ENCODE measurements at regions not wholly inside any gene's neighbourhood (a gene's known extent, or its start where the extent isn't known, plus 50 kb on each side); places are given as distances from the start of the nearest gene placed in this dataset.

- Histone ChIP-seq H3K27me3 (ENCODE audit: control insufficient read depth, insufficient read depth, low read length) (no peaks in the 10 kb centered on the region), H3K4me3 (ENCODE audit: low read length) (no peak overlapping the region), H3K9ac (ENCODE audit: low read length) (no peak overlapping the region), H3K9me3 (ENCODE audit: control insufficient read depth, low read depth, low read length) (no peaks in the 10 kb centered on the region), H3K36me3 (ENCODE audit: control insufficient read depth, low read depth, low read length) (no peaks in the 10 kb centered on the region), H3K27ac (ENCODE audit: low read length) (no peak overlapping the region), H3K4me1 (ENCODE audit: control insufficient read depth, low read depth, low read length) (no peaks in the 10 kb centered on the region)
Observed at GRCh38 chr20:22814471-22815205, 220.5 kb upstream of the SSTR4 start.

DNA sequence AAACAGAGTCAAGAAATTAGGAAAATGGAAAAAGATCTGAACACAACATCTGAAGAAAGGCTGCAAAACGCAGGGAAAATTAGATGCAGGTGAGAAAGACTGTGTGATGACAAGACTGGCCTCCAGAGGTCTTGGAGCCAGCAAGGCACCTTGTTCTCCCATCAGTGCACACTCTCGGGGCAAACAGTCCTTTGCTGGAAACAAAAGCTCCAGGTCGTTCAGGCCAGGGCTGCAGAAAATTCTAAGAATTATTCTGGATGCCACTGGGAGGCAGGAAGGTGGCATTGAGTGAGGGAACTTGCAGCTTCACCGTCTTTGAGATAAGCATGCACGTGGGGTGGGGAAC is 219.9 kb upstream of the SSTR4 start:
- H3K4me1 ChIP-seq (ENCODE audit: control insufficient read depth, low read depth, low read length), result no peaks in the 10 kb centered on the region
- H3K9ac ChIP-seq (ENCODE audit: low read length), result no peak overlapping the region
- H3K36me3 ChIP-seq (ENCODE audit: control insufficient read depth, low read depth, low read length), result no peaks in the 10 kb centered on the region
- H3K4me3 ChIP-seq (ENCODE audit: low read length), result no peak overlapping the region
- H3K27ac ChIP-seq (ENCODE audit: low read length), result no peak overlapping the region
- H3K27me3 ChIP-seq (ENCODE audit: control insufficient read depth, insufficient read depth, low read length), result no peaks in the 10 kb centered on the region
- H3K9me3 ChIP-seq (ENCODE audit: control insufficient read depth, low read depth, low read length), result no peaks in the 10 kb centered on the region

GRCh38 chr20:22815603-22816315 is 219.4 kb upstream of the SSTR4 start:
- Histone ChIP-seq H3K27me3 (ENCODE audit: control insufficient read depth, insufficient read depth, low read length) (no peaks in the 10 kb centered on the region), H3K4me3 (ENCODE audit: low read length) (no peak overlapping the region), H3K9me3 (ENCODE audit: control insufficient read depth, low read depth, low read length) (no peaks in the 10 kb centered on the region), H3K27ac (ENCODE audit: low read length) (no peak overlapping the region), H3K9ac (ENCODE audit: low read length) (no peak overlapping the region), H3K36me3 (ENCODE audit: control insufficient read depth, low read depth, low read length) (no peaks in the 10 kb centered on the region), H3K4me1 (ENCODE audit: control insufficient read depth, low read depth, low read length) (no peaks in the 10 kb centered on the region)

DNA sequence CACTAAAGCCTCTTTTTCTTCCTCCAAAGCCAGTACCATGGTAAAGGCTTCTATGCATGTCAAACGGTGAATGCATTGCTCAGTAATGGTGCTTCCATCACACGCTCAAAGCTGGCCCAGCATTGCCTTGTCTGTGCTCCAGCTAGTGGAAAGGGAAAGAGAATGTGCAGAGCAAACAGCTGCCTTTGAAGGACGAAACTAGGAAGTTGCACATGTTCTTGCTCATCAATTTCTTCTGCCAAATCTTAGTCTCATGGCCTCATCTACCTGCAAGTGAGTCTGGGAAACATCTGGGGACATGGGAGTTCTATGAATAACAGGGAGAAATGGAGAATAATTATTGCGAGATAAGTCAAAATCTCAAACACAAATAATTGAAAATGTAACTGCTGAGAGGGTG is 216.5 kb upstream of the SSTR4 start:
- no peaks in the 10 kb centered on the region for H3K4me1 ChIP-seq (ENCODE audit: control insufficient read depth, low read depth, low read length)
- H3K4me3 ChIP-seq (ENCODE audit: low read length), result no peak overlapping the region

GRCh38 chr20:22819112-22819511 is 216.0 kb upstream of the SSTR4 start:
- no peak overlapping the region for H3K4me3 ChIP-seq (ENCODE audit: low read length)
- H3K9ac ChIP-seq (ENCODE audit: low read length), result no peak overlapping the region
- H3K4me1 ChIP-seq (ENCODE audit: control insufficient read depth, low read depth, low read length), result no peaks in the 10 kb centered on the region
- H3K36me3 ChIP-seq (ENCODE audit: control insufficient read depth, low read depth, low read length), result no peaks in the 10 kb centered on the region
- H3K9me3 ChIP-seq (ENCODE audit: control insufficient read depth, low read depth, low read length), result no peaks in the 10 kb centered on the region
- H3K27ac ChIP-seq (ENCODE audit: low read length), result no peak overlapping the region
- no peaks in the 10 kb centered on the region for H3K27me3 ChIP-seq (ENCODE audit: control insufficient read depth, insufficient read depth, low read length)

More for the DNA sequence above, 216.5 kb upstream of the SSTR4 start:
- no peak overlapping the region for H3K27ac ChIP-seq (ENCODE audit: low read length)
- H3K9ac ChIP-seq (ENCODE audit: low read length), result no peak overlapping the region
- no peaks in the 10 kb centered on the region for H3K36me3 ChIP-seq (ENCODE audit: control insufficient read depth, low read depth, low read length)
- H3K9me3 ChIP-seq (ENCODE audit: control insufficient read depth, low read depth, low read length), result no peaks in the 10 kb centered on the region
- H3K27me3 ChIP-seq (ENCODE audit: control insufficient read depth, insufficient read depth, low read length), result no peaks in the 10 kb centered on the region

DNA sequence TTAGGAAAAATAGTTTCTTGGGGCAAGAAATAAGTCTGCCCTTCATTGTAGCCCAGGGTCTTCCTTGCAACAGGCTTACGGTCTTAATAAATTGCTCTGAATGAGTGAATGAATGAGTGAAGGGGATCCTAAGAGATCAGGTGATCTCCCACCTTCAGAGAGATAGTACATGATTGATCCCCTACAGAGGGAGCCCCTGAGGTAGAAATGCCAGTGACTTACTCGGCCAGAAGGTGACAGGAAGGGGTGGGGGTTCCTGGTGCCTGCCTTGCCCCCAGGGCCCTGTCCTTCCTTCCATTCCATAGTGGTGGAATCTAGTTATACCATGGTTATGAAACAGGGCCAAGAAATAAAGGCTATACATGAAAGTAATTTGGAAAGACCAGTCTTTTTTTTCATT is 215.3 kb upstream of the SSTR4 start:
- Histone ChIP-seq H3K27ac (ENCODE audit: low read length) (no peak overlapping the region), H3K9ac (ENCODE audit: low read length) (no peak overlapping the region), H3K36me3 (ENCODE audit: control insufficient read depth, low read depth, low read length) (no peaks in the 10 kb centered on the region), H3K9me3 (ENCODE audit: control insufficient read depth, low read depth, low read length) (no peaks in the 10 kb centered on the region), H3K4me1 (ENCODE audit: control insufficient read depth, low read depth, low read length) (no peaks in the 10 kb centered on the region), H3K4me3 (ENCODE audit: low read length) (no peak overlapping the region), H3K27me3 (ENCODE audit: control insufficient read depth, insufficient read depth, low read length) (no peaks in the 10 kb centered on the region)

GRCh38 chr20:22821081-22821727 is 213.9 kb upstream of the SSTR4 start:
- Histone ChIP-seq H3K36me3 (ENCODE audit: control insufficient read depth, low read depth, low read length) (no peaks in the 10 kb centered on the region), H3K4me3 (ENCODE audit: low read length) (no peak overlapping the region), H3K9ac (ENCODE audit: low read length) (no peak overlapping the region), H3K27me3 (ENCODE audit: control insufficient read depth, insufficient read depth, low read length) (no peaks in the 10 kb centered on the region), H3K4me1 (ENCODE audit: control insufficient read depth, low read depth, low read length) (no peaks in the 10 kb centered on the region), H3K9me3 (ENCODE audit: control insufficient read depth, low read depth, low read length) (no peaks in the 10 kb centered on the region), H3K27ac (ENCODE audit: low read length) (no peak overlapping the region)

- H3K36me3 ChIP-seq (ENCODE audit: control insufficient read depth, low read depth, low read length), result no peaks in the 10 kb centered on the region
- H3K9ac ChIP-seq (ENCODE audit: low read length), result no peak overlapping the region
- no peaks in the 10 kb centered on the region for H3K4me1 ChIP-seq (ENCODE audit: control insufficient read depth, low read depth, low read length)
- no peaks in the 10 kb centered on the region for H3K27me3 ChIP-seq (ENCODE audit: control insufficient read depth, insufficient read depth, low read length)
- no peak overlapping the region for H3K27ac ChIP-seq (ENCODE audit: low read length)
- H3K9me3 ChIP-seq (ENCODE audit: control insufficient read depth, low read depth, low read length), result no peaks in the 10 kb centered on the region
- no peak overlapping the region for H3K4me3 ChIP-seq (ENCODE audit: low read length)
Observed at GRCh38 chr20:22821796-22822195, 213.3 kb upstream of the SSTR4 start.

DNA sequence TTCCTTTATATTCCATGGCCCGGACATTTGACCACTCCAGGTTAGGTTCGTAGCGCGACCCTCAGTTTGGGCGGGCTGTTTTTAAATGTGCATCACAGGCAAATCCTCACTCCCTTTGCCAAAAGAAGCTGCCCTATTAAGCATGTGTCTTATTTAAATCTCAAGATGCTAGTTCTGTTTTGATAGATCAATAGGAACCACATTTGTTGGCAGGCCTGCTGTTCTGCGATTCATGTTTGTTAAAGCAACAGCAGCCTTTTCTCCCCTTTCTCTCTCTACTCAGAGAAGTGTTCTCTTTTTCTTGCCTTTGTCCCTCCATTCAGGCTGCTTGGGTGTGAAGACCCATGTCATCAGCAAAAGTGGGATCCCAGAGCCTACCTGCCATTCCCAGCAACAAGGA is 212.0 kb upstream of the SSTR4 start:
- H3K9ac ChIP-seq (ENCODE audit: low read length), result no peak overlapping the region
- H3K27ac ChIP-seq (ENCODE audit: low read length), result no peak overlapping the region
- no peaks in the 10 kb centered on the region for H3K4me1 ChIP-seq (ENCODE audit: control insufficient read depth, low read depth, low read length)
- H3K36me3 ChIP-seq (ENCODE audit: control insufficient read depth, low read depth, low read length), result no peaks in the 10 kb centered on the region
- no peaks in the 10 kb centered on the region for H3K9me3 ChIP-seq (ENCODE audit: control insufficient read depth, low read depth, low read length)
- no peak overlapping the region for H3K4me3 ChIP-seq (ENCODE audit: low read length)
- H3K27me3 ChIP-seq (ENCODE audit: control insufficient read depth, insufficient read depth, low read length), result no peaks in the 10 kb centered on the region

GRCh38 chr20:22824077-22824476 is 211.0 kb upstream of the SSTR4 start:
- H3K9me3 ChIP-seq (ENCODE audit: control insufficient read depth, low read depth, low read length), result no peaks in the 10 kb centered on the region
- H3K27ac ChIP-seq (ENCODE audit: low read length), result no peak overlapping the region
- no peak overlapping the region for H3K9ac ChIP-seq (ENCODE audit: low read length)
- no peaks in the 10 kb centered on the region for H3K4me1 ChIP-seq (ENCODE audit: control insufficient read depth, low read depth, low read length)
- H3K36me3 ChIP-seq (ENCODE audit: control insufficient read depth, low read depth, low read length), result no peaks in the 10 kb centered on the region
- no peak overlapping the region for H3K4me3 ChIP-seq (ENCODE audit: low read length)
- no peaks in the 10 kb centered on the region for H3K27me3 ChIP-seq (ENCODE audit: control insufficient read depth, insufficient read depth, low read length)

DNA sequence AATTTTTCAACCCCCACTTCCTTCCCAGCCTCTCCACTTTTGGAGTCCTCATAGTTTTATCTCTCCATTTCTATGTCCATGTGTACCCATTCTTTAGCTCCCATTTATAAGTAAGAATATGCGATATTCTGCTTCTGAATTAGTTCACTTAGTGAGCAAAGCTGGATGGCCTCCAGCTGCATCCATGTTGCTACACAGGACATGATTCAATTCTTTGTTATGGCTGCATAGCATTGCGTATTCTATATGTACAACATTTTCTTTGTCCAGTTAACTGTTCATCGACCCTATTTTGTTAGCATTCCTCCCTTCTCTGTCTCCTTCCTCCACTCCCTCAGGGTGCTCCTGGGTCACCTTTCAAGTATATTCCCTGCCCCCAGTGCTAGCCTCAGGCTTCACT is 210.0 kb upstream of the SSTR4 start:
- Histone ChIP-seq H3K4me3 (ENCODE audit: low read length) (no peak overlapping the region), H3K36me3 (ENCODE audit: control insufficient read depth, low read depth, low read length) (no peaks in the 10 kb centered on the region), H3K9ac (ENCODE audit: low read length) (no peak overlapping the region), H3K27me3 (ENCODE audit: control insufficient read depth, insufficient read depth, low read length) (no peaks in the 10 kb centered on the region), H3K4me1 (ENCODE audit: control insufficient read depth, low read depth, low read length) (no peaks in the 10 kb centered on the region), H3K9me3 (ENCODE audit: control insufficient read depth, low read depth, low read length) (no peaks in the 10 kb centered on the region), H3K27ac (ENCODE audit: low read length) (no peak overlapping the region)

DNA sequence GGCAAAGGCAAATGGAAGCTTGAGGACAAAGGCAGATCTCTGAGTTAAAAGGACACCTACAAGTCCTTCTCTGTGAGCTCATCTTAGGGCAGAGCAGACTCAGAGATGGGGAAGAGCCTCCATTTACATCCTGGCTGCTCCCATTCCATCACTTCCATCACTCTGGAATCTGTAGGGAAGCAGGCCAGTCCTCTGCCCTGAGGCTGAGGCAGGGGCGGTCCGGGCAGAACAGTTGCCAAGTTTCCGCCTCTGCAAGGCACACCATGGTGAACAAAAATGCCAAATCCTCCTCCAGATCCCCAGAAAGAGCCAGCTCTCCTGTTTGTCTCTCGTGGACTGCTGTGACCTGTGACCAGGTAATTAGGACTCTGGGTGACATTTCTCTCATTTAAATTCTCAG is 209.6 kb upstream of the SSTR4 start:
- no peak overlapping the region for H3K4me3 ChIP-seq (ENCODE audit: low read length)

More for the DNA sequence above, 209.6 kb upstream of the SSTR4 start:
- no peak overlapping the region for H3K9ac ChIP-seq (ENCODE audit: low read length)
- H3K9me3 ChIP-seq (ENCODE audit: control insufficient read depth, low read depth, low read length), result no peaks in the 10 kb centered on the region
- no peaks in the 10 kb centered on the region for H3K27me3 ChIP-seq (ENCODE audit: control insufficient read depth, insufficient read depth, low read length)
- no peaks in the 10 kb centered on the region for H3K4me1 ChIP-seq (ENCODE audit: control insufficient read depth, low read depth, low read length)
- H3K36me3 ChIP-seq (ENCODE audit: control insufficient read depth, low read depth, low read length), result no peaks in the 10 kb centered on the region
- H3K27ac ChIP-seq (ENCODE audit: low read length), result no peak overlapping the region
